G401.6 (cell line): ENCODE measurements at regions not wholly inside any gene's neighbourhood (a gene's known extent, or its start where the extent isn't known, plus 50 kb on each side); places are given as distances from the start of the nearest gene placed in this dataset.

Experiments used
- FAIRE-seq: peaks from 2 replicates; lab custom pipeline; 2012; peaks lifted over from hg19 to GRCh38; lab: Jason Lieb, UNC

- no peak for FAIRE-seq
These were observed 655.3 kb downstream of the SLC16A7 start for GRCh38 chr12:60251091-60251490.

GRCh38 chr12:60252359-60253096, 656.7 kb downstream of the SLC16A7 start:
- FAIRE-seq: no peak

GRCh38 chr12:60255044-60255443, 659.2 kb downstream of the SLC16A7 start:
- FAIRE-seq: no peak

- FAIRE-seq: no peak
These were observed 661.2 kb downstream of the SLC16A7 start for GRCh38 chr12:60257063-60257462.

- FAIRE-seq: no peak
These were observed 663.4 kb downstream of the SLC16A7 start for GRCh38 chr12:60259225-60259624.

GRCh38 chr12:60262378-60262777, 666.5 kb downstream of the SLC16A7 start:
- no peak for FAIRE-seq

- FAIRE-seq: no peak
These were observed 667.3 kb downstream of the SLC16A7 start for GRCh38 chr12:60263161-60263560.

- FAIRE-seq: no peak
These were observed 668.1 kb downstream of the SLC16A7 start for GRCh38 chr12:60263836-60264493.

- no peak for FAIRE-seq
These were observed 669.9 kb downstream of the SLC16A7 start for GRCh38 chr12:60265741-60266140.

DNA sequence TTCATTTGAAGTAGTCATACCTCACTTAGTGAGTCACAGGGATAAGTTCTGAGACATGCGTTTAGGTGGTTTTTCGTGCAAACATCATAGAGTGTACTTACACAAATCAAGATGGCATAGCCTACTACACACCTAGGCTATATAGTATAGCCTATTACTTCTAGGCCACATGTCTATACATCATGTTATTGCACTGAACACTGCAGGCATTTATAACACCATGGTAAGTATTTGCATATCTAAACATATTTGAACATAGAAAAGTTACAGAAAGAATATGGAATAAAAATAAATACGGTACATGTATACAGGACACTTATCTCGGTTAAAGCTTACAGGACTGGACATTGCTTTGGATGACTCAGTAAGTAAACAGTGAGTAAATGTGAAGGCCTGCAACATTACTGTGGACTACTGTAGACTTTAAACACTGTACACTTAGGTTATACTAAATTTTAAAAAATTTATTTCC, 670.6 kb downstream of the SLC16A7 start:
- FAIRE-seq: no peak

DNA sequence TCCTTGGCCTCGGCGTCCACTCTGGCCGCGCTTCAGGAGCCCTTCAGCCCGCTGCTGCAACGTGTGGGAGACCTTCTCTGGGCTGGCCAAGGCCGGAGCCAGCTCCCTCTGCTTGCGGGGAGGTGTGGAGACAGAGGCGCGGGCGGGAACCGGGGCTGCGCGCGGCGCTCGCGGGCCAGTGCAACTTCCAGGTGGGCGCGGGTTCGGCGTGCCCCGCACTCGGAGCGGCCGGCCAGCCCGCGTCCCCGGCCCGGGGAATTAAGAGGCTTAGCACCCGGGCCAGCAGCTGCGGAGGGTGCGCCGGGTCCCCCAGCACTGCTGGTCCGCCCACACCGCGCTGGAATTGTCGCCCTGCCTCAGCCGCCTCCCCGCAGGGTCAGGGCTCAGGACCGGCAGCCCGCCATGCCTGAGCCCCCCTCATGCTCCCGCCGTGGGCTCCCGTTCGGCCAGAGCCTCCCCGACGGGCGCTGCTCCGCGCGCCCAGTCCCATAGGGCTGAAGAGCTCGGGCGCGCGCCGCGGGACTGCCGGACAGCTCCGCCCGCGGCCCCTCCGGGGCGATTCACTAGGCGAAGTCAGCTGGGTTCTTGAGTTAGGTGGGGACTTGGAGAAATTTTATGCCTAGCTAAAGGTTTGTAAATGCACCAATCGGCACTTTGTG, 673.9 kb downstream of the SLC16A7 start:
- FAIRE-seq: no peak

DNA sequence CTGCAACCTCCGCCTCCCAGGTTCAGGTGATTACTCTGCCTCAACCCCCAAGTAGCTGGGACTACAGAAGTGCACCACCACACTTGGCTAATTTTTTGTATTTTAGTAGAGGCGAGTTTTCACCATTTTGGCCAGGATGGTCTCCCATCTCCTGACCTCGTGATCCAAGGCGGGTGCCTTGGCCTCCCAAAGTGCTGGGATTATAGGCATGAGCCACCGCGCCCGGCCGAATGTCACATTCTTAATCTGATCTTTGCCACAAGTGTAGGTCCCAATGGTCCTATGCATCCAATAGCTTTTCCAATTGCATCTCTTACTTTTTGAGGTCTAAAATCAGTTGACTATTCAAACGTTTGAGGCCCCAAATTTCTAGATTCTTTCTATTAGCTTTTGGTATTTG, 676.0 kb downstream of the SLC16A7 start:
- FAIRE-seq: no peak

DNA sequence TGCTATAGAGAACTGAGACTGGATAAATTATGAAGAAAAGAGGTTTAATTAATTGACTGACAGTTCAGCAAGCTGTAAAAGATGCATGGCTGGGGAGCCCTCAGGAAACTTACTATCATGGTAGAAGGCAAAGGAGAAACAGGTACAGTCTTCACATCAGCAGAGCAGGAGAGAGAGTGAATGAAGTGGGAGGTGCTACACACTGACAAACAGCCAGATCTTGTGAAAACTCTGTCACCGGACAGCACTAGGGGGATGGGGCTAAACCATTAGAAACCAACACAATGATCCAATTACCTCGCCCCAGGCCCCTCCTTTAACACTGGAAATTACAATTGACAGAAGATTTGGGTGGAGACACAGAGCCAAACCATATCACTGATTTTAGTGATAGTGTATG, 682.4 kb downstream of the SLC16A7 start:
- no peak for FAIRE-seq

- FAIRE-seq: no peak
These were observed 683.4 kb downstream of the SLC16A7 start for GRCh38 chr12:60279221-60279620.

DNA sequence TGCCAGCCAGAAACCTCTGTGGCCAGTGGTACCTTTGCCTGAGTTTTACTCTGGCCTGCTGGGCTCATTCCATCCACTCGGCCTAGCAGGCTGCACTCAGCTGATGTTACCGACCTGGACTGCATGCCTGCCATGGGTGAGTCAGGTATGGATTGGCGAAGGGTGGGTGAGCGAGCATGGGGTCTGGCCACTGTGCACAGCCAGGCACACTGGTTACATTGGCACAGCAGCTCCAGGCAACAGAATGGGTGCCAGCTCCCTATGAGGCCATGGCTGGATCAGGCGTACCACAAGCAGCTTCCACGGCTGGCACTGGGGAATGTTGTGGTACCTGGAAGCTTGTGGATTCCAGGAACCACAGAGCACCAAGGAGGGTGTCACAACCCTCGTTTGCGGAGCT, 685.7 kb downstream of the SLC16A7 start:
- no peak for FAIRE-seq

- FAIRE-seq: no peak
These were observed 694.7 kb downstream of the SLC16A7 start for GRCh38 chr12:60290532-60290931.

- no peak for FAIRE-seq
These were observed 712.6 kb downstream of the SLC16A7 start for GRCh38 chr12:60308366-60308991.

GRCh38 chr12:60311940-60312339, 716.1 kb downstream of the SLC16A7 start:
- no peak for FAIRE-seq

DNA sequence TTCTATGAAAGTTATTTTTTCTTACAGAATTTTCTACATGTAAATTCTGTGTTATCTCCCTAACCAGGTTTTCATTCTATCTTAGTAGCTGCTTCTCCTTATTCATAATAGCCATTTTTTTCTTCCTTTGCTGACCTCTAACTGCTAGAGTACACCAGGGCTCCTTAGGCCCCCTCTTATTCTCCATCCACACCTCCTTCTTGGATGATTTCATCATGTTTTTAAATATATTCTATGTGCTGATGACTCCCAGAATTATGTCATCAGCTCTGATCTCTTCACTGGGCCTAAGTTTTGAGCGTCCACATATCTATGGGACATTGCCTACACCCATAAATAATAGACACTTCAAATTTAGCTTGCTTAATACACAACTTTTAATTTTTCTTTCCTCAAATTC, 721.5 kb downstream of the SLC16A7 start:
- no peak for FAIRE-seq

GRCh38 chr12:60324746-60325145, 728.9 kb downstream of the SLC16A7 start:
- no peak for FAIRE-seq

DNA sequence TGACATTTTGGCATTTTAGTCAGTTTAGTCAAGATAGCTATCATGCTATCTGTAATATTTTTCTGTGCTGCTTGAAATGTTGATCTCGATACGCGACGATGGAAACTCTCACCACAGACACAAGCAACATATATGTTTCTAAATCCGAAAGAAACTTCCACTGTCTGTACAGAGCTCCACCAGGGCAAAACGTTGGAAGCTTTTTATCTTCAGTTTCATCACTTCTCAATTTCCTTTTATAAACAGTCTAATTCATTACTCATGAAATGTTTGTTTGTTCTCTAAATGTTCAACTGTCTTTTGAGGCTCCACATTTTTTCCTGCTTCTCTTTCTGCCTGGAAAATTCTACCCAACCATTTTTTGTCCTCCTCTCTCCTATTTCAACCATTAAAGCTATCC, 737.6 kb downstream of the SLC16A7 start:
- no peak for FAIRE-seq

GRCh38 chr12:60335745-60336144, 739.9 kb downstream of the SLC16A7 start:
- no peak for FAIRE-seq
